ENCODE measurements at regions not wholly inside any gene's neighbourhood (a gene's known extent, or its start where the extent isn't known, plus 50 kb on each side); places are given as distances from the start of the nearest gene placed in this dataset.

- TF ChIP-seq, protein P1, sequence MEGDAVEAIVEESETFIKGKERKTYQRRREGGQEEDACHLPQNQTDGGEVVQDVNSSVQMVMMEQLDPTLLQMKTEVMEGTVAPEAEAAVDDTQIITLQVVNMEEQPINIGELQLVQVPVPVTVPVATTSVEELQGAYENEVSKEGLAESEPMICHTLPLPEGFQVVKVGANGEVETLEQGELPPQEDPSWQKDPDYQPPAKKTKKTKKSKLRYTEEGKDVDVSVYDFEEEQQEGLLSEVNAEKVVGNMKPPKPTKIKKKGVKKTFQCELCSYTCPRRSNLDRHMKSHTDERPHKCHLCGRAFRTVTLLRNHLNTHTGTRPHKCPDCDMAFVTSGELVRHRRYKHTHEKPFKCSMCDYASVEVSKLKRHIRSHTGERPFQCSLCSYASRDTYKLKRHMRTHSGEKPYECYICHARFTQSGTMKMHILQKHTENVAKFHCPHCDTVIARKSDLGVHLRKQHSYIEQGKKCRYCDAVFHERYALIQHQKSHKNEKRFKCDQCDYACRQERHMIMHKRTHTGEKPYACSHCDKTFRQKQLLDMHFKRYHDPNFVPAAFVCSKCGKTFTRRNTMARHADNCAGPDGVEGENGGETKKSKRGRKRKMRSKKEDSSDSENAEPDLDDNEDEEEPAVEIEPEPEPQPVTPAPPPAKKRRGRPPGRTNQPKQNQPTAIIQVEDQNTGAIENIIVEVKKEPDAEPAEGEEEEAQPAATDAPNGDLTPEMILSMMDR (IDR thresholded peaks at IDR 0.05; ENCODE audit: insufficient read depth, low read length), result no peak
- TF ChIP-seq POLR2AphosphoS5 (IDR thresholded peaks at IDR 0.05; ENCODE audit: low read depth) (no peak), GABPA (IDR thresholded peaks at IDR 0.05; ENCODE audit: low read depth) (no peak), REST (IDR thresholded peaks at IDR 0.05; ENCODE audit: insufficient replicate concordance, low read depth) (no peak), SPI1 (IDR thresholded peaks at IDR 0.05; ENCODE audit: borderline replicate concordance, low read depth) (no peak)
Measured at GRCh38 chr5:17156463-17156862, 61.0 kb upstream of the BASP1 start.

Measured in HL-60 (cell line).